HepG2 (cell line): ENCODE measurements at regions not wholly inside any gene's neighbourhood (a gene's known extent, or its start where the extent isn't known, plus 50 kb on each side); places are given as distances from the start of the nearest gene placed in this dataset.

ENCODE experiments used
- ATAC-seq: fragments of 200-7000 bp; cut with Tn5 transposase; 3 replicates; pipeline ENCODE4 v1.9.1; 2020; ENCODE audit warnings: mild to moderate bottlenecking, moderate library complexity
- BruUV-seq: library from RNA; stranded (reverse); fragments of 400-500 nt; replicated peaks from 2 replicates; lab custom pipeline; 2021; lab: Mats Ljungman, UMichigan
- CTCF ChIA-PET: fragments of 300-600 bp; formaldehyde crosslinking; extraction: SDS; loops from one replicate; lab custom pipeline; 2021; ENCODE audit warnings: low total read pairs, inconsistent platforms, low intra/inter-chr PET ratio; lab: Yijun Ruan, JAX
- POLR2A ChIA-PET: fragments of 350-600 bp; sonication (Branson Sonifier 250); formaldehyde crosslinking; loops from one replicate; lab custom pipeline; 2020; ENCODE audit warnings: antibody characterized with exemption, inconsistent platforms; lab: Yijun Ruan, JAX
- DNase-seq: peaks from one replicate; pipeline ENCODE4 v3.0.0-alpha.2; 2015; ENCODE audit warnings: low spot score
- FAIRE-seq: peaks from 3 replicates; lab custom pipeline; 2011; peaks lifted over from hg19 to GRCh38; lab: Jason Lieb, UNC
- H2AFZ ChIP-seq: one replicate; pipeline ENCODE4 v1.6.1; 2011; ENCODE audit warnings: low read length, inconsistent platforms
- H3K27ac ChIP-seq: fragments of 300-600 bp; 3 replicates; pipeline ENCODE4 v1.8.0; 2011; ENCODE audit warnings: mixed run types, mild to moderate bottlenecking, mixed read lengths, low read length, inconsistent platforms; ENCODE audit not compliant: insufficient read depth; ENCODE audit errors: extremely low read length
- H3K27me3 ChIP-seq, 2 experiments: fragments of 200-600 bp in 1 of 2; 2 replicates in 1 of 2; 3 replicates in 1 of 2; pipeline versions ENCODE4 v1.6.0 to v1.8.0; 2011; ENCODE audit warnings: low read length in 2 of 2, mild to moderate bottlenecking in 2 of 2, moderate library complexity in 2 of 2, inconsistent platforms in 1 of 2; ENCODE audit not compliant: insufficient read depth in 2 of 2, control insufficient read depth in 1 of 2
- H3K36me3 ChIP-seq, 2 experiments: fragments of 200-600 bp in 1 of 2; replicated peaks in 1 of 2; 2 replicates in 1 of 2; 3 replicates in 1 of 2; pipeline versions ENCODE4 v1.5.1 to v1.8.0; 2011; ENCODE audit warnings: low read length in 2 of 2, inconsistent platforms in 1 of 2; ENCODE audit not compliant: insufficient read depth in 2 of 2, control insufficient read depth in 1 of 2
- H3K4me1 ChIP-seq: 2 replicates; pipeline ENCODE4 v1.5.1; 2012; ENCODE audit warnings: low read length, inconsistent platforms; ENCODE audit not compliant: insufficient read depth
- H3K4me2 ChIP-seq: 2 replicates; pipeline ENCODE4 v1.6.0; 2011; ENCODE audit warnings: low read depth, low read length, inconsistent platforms
- H3K4me3 ChIP-seq, 3 experiments: fragments of 200-600 bp in 1 of 3; sonication (generic), shearing (Covaris generic) in 1 of 3; replicated peaks in 1 of 3; 2 replicates each; pipeline ENCODE4 v1.5.1; 2011 to 2016; ENCODE audit warnings: low read length in 3 of 3, inconsistent platforms in 2 of 3, low read depth in 2 of 3, mild to moderate bottlenecking in 2 of 3, control low read depth in 1 of 3, mixed read lengths in 1 of 3; ENCODE audit not compliant: insufficient read depth in 1 of 3
- H3K79me2 ChIP-seq: one replicate; pipeline ENCODE4 v1.6.1; 2011; ENCODE audit warnings: low read length, inconsistent platforms; ENCODE audit not compliant: insufficient read depth
- H3K9ac ChIP-seq: 2 replicates; pipeline ENCODE4 v1.6.0; 2011; ENCODE audit warnings: mild to moderate bottlenecking, low read depth, low read length, inconsistent platforms; ENCODE audit not compliant: insufficient read depth
- H3K9me3 ChIP-seq: 2 replicates; pipeline ENCODE4 v1.5.1; 2012; ENCODE audit warnings: mild to moderate bottlenecking, low read length
- H4K20me1 ChIP-seq: 2 replicates; pipeline ENCODE4 v1.6.0; 2011; ENCODE audit warnings: inconsistent platforms, mild to moderate bottlenecking, low read length, moderate library complexity; ENCODE audit not compliant: insufficient read depth
- BHLHE40 ChIP-seq: IDR thresholded peaks from 2 replicates; pipeline ENCODE4 v1.6.1; 2011; ENCODE audit warnings: low read length, improper control_type of control experiment
- GMEB1 ChIP-seq: sonication (generic); formaldehyde crosslinking; IDR thresholded peaks from 2 replicates; pipeline ENCODE4 v1.5.1; 2020; ENCODE audit warnings: missing genetic modification reagents, mild to moderate bottlenecking, borderline replicate concordance
- MTA3 ChIP-seq: sonication (generic); formaldehyde crosslinking; IDR thresholded peaks from 2 replicates; pipeline ENCODE4 v1.4.0; 2020; ENCODE audit warnings: missing genetic modification reagents
- RNF219 ChIP-seq: sonication (generic); formaldehyde crosslinking; IDR thresholded peaks from 2 replicates; pipeline ENCODE4 v1.5.0; 2020; ENCODE audit warnings: mild to moderate bottlenecking, missing genetic modification reagents
- SMAD1 ChIP-seq: sonication (generic); formaldehyde crosslinking; IDR thresholded peaks from 2 replicates; pipeline ENCODE4 v1.4.0; 2020; ENCODE audit warnings: missing genetic modification reagents, low read depth, mild to moderate bottlenecking, borderline replicate concordance
- ZFP41 ChIP-seq: sonication (generic); formaldehyde crosslinking; IDR thresholded peaks from 2 replicates; pipeline ENCODE4 v1.4.0; 2020; ENCODE audit warnings: mild to moderate bottlenecking, missing genetic modification reagents, borderline replicate concordance
- ZNF121 ChIP-seq: sonication (generic); formaldehyde crosslinking; IDR thresholded peaks from 2 replicates; pipeline ENCODE4 v1.5.0; 2020; ENCODE audit warnings: mild to moderate bottlenecking, missing genetic modification reagents
- ZNF678 ChIP-seq: sonication (generic); formaldehyde crosslinking; IDR thresholded peaks from 2 replicates; pipeline ENCODE4 v1.4.0; 2020; ENCODE audit warnings: mild to moderate bottlenecking, missing genetic modification reagents
- ZNF687 ChIP-seq: sonication (generic); formaldehyde crosslinking; IDR thresholded peaks from 2 replicates; pipeline ENCODE4 v1.5.1; 2020; ENCODE audit warnings: mild to moderate bottlenecking, missing genetic modification reagents, moderate library complexity
- ZNF788 ChIP-seq: sonication (generic); formaldehyde crosslinking; IDR thresholded peaks from 2 replicates; pipeline ENCODE4 v1.5.0; 2020; ENCODE audit warnings: mild to moderate bottlenecking, missing genetic modification reagents, borderline replicate concordance
- WGBS: methylation state at CpG from one replicate; pipeline ENCODE4 v1.1.6; 2017; ENCODE audit warnings: low lambda C conversion rate; 5-methylcytosine and 5-hydroxymethylcytosine counted together
- in situ Hi-C: cut with HindIII; loops from 2 replicates; pipeline ENCODE4 v1.10.0; 2017; ENCODE audit warnings: low pct_unique_long_range_greater_than_20kb; ENCODE audit not compliant: extremely low pct_ligation_motif_present
- intact Hi-C: fragments of 100-400 bp; cut with micrococcal nuclease; formaldehyde crosslinking; loops from one replicate; pipeline ENCODE4 v1.10.0; 2022; ENCODE audit not compliant: unreplicated experiment

- H4K20me1 ChIP-seq = no peaks in the 10 kb centered on the region
- H3K4me3 ChIP-seq = no peak overlapping the region
- in situ Hi-C loops (no loop called here), intact Hi-C loops (no loop called here)
- DNase-seq = no peak
- no TSS peak for BruUV-seq
- WGBS = 55% methylated on average over 4 of the region's 4 CpGs
- H3K79me2 ChIP-seq = no peaks in the 10 kb centered on the region
- no peak overlapping the region for H3K4me2 ChIP-seq
- CTCF ChIA-PET = no interaction called here
- H3K36me3 ChIP-seq = no peaks in the 10 kb centered on the region
- no peak for FAIRE-seq
- no peaks in the 10 kb centered on the region for H3K4me1 ChIP-seq
- H3K9me3 ChIP-seq = no peaks in the 10 kb centered on the region
- ATAC-seq = no peak
- TF ChIP-seq ZNF788 (CRISPR knock-in tag) (no peak), ZNF678 (CRISPR knock-in tag) (no peak), ZFP41 (CRISPR knock-in tag) (no peak), ZNF121 (no peak), GMEB1 (CRISPR knock-in tag) (no peak), SMAD1 (no peak), MTA3 (no peak), ZNF687 (CRISPR knock-in tag) (no peak), BHLHE40 (no peak), RNF219 (CRISPR knock-in tag) (no peak)
- TF ChIP-seq, all 625 proteins: peak for 0
- Histone ChIP-seq H3K27me3 (peaks cover 0 to 6% of the 10 kb centered on the region in 2 experiments; a peak in 2 of 5 replicates), H3K9ac (no peak overlapping the region), H2AFZ (no peak overlapping the region), H3K27ac (no peak overlapping the region)
- POLR2A ChIA-PET = no interaction called here
These were observed 187.3 kb upstream of the UBL3 start for GRCh38 chr13:30037766-30038165.
